ENCODE measurements at regions not wholly inside any gene's neighbourhood (a gene's known extent, or its start where the extent isn't known, plus 50 kb on each side); places are given as distances from the start of the nearest gene placed in this dataset.
"Not testable (repeated sequence)": the region's sequence is repeated elsewhere in the genome, so short reads cannot be mapped to it uniquely, and the experiment has no call there.

DNA sequence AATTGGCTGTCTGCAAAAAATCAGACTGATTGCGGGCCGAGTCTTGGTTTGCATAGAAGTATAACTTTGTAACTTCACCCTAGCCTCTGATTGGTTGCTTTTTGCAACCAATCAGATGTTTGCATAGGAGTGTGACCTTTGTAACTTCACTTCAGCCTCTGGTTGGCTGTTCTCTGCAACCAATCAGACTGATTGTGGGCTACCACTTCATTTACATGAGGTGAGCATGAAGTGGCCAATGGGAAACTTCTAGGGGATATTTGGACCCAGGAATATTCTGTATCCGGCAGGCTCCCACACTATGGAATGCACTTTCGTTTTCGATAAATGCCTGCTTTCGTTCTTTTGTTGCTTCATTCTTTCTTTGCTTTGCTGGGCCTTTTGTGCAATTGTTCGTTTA is 667.7 kb downstream of the FAM133A start:
- DNase-seq (ENCODE audit: low spot score): not testable (repeated sequence)

DNA sequence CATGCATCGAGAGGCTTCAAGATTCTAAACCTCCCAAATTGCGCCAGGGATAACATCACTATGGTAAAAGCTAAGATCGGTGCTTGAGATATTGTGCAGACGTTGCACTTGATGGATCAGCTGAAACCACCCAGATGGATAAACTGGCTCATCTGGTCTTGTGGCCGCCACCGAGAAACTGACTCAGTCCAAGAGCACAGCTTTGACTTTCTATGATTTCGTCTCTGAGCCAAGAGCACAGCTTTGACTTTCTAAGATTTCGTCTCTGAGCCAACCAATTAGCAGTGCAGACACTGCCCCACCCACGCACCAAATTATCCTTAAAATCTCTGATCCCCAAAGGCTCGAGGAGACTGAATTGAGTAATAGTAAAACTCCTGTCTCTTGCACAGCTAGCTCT is 687.2 kb downstream of the FAM133A start:
- DNase-seq (ENCODE audit: low spot score): no peak

DNA sequence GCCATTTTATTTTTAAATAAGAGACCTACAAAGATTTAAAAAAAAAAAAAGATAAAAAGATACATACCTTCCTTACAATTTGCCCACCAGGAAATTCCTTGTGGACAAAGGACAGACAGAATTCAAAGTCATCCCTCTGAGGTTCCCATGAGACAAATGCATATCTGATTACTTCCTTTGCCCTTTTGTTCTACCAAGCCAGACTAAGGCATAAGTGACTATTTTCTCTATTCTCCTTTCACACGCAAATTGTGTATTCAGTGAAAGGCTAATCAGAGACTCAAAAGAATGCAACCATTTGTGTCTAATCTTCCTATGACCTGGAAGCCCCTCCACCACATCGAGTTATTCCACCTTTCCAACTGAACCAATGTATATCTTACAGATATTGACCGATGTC is 691.7 kb downstream of the FAM133A start:
- DNase-seq (ENCODE audit: low spot score): no peak

DNA sequence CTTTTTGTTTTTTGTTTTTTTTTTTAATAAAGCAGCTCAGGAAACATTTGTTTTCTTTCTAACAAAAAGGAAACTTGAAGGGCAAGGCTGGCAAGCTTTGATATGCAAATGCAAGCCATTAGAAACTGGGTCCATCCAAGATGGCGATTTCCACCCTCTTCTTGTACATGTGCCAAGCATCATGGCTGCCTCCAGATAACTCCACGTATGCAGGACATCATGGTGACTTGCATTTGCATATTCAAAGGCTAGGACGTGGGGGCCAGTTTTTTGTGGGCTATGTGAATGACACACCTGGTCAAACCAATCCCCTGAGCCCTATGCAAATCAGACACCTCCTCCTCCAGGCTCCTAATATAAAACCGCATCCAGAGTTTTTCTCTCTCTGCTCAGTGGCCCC is 692.6 kb downstream of the FAM133A start:
- no peak for DNase-seq (ENCODE audit: low spot score)

DNA sequence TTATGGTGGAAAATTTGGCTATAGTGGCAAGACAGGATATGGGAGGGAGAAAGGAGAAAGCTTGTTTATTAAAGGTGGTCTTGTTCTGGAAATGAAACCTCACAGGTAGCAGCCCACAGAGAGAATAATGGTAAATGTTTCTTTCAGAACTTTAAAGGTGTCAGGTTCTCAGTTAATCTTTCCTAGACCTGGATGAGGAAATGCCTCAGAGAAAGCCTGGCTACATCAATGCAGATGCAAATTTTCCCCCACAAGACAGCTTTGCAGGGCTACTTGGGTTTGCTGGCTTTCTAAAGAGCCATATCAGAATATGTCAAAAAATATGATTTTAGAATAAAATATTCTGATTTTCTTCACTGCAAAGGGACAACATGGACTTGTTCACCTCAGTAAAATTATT is 715.0 kb downstream of the FAM133A start:
- DNase-seq (ENCODE audit: low spot score): no peak

DNA sequence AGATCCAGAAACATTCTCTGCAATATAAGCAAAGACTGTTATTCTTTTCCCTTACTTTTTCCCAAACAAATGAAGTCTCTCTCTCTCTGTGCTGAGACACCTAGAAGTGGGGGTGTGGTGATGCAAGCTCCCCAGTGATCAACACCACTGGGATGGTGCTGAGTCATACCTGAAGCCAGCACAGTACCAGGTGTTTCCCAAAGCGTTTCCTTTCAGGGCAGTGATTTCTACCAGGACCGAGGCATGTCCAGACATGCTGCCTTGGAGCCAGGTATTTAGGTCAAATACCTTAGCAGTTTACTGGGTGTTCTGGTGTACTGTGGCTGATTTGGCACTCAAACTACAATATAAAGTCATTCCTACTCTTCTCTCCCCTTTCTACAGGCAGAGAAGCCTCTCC is 726.5 kb downstream of the FAM133A start:
- DNase-seq (ENCODE audit: low spot score): peak; percentile 67

DNA sequence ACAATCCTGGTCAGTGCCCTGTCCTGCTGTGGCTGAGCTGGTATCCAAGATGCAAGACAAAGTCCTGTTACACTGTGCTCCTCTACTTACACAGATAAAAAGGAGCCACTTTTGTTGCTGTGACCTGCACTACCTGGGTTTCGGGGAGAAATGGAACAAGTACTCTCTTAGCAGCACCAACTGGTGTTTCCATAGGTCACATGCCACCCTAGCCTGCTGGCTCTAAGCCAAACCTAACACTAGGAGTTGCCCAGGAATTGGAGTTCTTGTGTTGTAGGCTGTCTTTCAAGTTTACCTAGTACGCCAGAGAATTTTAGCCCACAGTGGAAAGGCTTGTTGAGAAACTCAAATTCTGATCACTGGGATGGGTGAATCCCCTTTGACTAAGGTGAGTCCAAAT is 727.4 kb downstream of the FAM133A start:
- DNase-seq (ENCODE audit: low spot score): no peak

DNA sequence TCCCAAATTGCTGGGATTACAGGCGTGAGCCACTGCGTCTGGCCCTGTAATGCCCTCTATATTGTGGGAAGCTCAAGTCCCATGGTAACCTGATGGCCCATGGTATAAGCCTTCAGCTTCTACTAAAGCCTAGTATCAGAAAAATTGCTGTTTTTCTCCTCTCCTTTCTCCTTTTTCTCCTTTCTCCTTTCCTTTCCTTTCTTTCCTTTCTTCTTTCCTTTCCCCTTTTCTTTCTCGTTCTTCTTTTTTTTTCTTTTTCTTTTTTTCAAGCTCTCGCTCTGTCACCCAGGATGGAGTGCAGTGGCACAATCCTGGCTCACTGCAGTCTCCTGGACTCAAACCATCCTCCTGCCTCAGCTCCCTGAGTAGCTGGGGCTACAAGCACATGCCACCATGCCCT is 740.7 kb downstream of the FAM133A start:
- DNase-seq (ENCODE audit: low spot score): no peak

DNA sequence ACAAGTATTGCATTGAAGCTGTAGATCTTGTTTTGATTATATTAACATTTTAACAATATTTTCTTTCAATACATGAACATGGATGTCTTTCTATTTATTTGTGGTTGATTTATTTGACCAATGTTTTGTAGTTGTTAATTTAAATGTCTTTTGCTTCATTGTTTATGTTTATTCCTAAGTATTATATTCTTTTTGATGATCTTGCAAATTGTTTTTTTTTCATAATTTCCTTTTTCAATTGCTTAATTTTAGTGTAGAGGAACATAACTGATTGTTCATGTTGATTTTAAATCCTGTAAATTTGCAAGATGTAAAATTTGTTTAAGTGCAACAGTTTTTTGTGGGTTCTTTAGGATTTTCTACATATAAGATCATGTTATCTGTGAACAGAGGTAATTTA is 744.1 kb downstream of the FAM133A start:
- DNase-seq (ENCODE audit: low spot score): no peak

DNA sequence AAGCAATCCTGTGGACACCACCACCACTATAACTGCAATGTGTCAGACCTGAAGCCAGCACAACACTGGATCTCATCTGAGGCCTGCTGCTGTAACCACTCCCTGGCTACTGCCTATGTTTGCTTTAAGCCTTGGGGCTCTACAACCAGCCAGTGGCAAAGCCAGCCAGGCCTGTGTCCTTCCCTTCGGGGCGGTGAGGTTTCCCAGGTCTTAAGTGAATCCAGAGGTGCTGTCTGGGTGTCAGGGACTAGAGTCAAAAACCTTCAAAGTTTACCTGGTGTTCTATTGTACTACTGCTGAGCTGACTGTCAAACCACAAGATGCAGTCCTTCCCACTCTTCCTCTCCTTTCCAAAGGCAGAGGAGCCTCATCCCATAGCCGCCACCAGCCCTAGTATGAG is 750.5 kb downstream of the FAM133A start:
- no peak for DNase-seq (ENCODE audit: low spot score)

DNA sequence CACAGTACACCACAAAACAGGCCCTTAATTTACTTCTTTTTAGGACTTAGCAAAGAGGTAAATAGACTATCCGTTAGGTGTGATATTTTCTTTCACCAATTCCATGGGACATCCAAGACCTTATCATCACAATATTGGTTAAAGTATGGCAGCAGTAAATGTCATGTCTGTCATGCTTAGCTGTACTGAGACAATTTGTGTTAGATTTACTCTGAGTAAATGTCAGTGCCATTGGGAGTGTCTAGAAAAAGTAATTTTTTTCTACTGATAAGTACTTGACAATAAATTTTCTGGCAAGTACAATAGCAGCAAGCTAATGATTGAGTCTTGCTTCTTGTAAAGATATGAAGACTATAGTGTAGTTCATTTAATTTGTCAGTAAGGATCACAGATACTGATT is 756.1 kb downstream of the FAM133A start:
- DNase-seq (ENCODE audit: low spot score): no peak

DNA sequence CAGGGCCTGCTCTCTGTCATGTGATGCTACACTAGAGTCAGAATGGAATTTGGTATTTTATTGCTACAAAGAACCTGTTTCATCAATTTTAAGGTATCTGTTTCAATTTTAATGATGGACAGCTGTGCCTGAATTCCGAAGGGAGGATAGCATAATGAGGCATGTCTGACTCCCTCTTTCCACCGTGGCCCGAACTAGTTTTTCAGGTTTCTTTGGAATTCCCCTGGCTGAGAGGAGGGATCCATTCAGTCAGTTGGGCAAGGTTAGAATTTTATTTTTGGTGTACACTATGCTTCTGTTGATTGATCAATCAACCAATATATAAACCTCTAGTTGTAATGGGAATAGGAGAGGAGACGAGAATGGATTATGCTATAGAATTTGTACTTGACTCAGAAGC is 761.8 kb downstream of the FAM133A start:
- DNase-seq (ENCODE audit: low spot score): no peak

DNA sequence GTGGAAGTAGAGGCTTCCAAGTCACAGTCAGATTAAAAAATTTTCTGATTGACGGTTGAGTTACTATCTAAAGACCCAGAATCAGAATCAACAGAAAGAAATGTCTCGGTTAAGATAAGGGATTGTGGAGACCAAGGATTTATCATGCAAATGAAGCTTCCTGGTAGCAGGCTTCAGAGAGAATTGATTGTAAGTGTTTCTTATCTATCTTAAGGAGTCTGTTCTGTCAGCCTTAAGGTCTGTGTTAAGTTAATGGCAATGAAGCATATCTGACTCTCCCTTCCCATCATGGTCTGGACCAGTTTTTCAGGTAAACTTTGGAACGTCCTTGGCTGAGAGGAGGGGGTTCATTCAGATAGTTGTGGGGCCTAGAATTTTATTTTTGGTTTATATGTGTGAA is 780.2 kb downstream of the FAM133A start:
- DNase-seq (ENCODE audit: low spot score): no peak

DNA sequence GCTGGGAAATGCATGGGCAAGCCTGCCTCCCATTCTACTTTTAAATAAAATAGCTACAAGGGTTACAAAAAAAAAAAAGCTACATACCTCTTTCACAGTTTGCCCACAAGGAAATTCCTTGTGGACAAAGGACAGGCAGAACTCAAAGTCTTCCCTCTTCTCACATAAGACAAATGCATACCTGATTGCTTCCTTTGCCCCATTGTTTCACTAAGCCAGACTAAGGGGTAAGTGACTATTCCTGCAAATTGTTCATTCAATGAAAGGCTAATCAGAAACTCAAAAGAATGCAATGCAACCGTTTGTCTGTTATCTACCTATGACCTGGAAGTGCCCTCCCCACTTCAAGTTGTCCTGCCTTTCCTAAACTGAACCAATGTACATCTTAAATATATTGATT is 780.6 kb downstream of the FAM133A start:
- DNase-seq (ENCODE audit: low spot score): no peak

DNA sequence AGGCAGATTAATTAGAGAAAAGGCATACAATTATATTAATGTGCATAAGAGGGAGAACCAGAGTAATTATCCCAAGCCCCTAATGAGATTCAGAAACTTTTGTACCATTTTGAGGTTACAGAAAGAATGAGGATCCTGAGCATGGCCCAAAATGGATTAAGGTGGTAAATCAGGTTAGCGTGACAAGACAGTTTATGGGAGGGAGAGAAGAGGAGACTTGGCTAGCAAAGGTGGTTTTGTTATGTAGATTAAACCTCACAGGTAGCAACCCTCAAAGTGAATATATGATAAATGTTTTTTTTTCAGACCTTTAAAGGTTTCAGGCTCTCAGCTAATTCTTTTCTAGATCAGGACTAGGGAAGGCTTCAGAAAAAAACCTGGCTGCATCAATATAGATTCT is 781.8 kb downstream of the FAM133A start:
- DNase-seq (ENCODE audit: low spot score): no peak

DNA sequence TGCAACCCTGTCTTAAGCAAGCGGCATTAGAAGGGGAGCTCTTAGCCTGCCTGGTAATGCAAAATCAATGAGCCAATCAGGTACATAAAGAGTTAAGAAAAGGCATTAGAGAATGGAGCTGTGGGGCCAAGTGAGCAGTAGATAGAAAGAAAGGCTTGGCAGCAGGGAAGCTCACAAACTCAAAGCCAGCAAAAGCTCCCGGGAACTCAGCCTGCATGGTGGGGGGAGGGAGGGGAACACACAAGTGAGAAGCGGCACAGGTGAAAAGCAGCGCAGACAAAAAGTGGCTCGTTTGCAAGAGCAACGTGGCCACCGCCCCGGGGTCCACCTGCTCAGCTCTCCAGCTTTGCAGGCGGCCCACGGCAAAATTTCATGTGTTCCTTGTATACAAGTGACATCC is 818.5 kb downstream of the FAM133A start:
- DNase-seq (ENCODE audit: low spot score): no peak

DNA sequence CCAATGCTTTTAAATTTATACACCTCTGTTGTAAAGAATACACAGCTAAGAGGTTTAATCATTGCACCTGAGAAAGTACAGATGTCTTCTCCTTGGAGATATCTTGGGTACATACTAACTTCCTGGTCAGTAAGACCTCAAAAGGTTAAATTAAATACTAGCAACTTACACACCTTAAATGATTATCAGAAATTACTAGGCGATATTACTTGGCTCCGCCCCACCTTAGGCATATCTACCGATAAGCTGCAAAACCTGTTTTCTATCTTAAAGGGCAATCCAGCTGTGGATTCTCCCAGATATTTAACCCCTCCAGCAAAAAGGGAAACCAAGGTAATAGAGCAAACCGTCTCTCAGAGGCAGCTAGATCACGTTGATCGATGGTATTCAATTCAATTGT is 819.4 kb downstream of the FAM133A start:
- no peak for DNase-seq (ENCODE audit: low spot score)

DNA sequence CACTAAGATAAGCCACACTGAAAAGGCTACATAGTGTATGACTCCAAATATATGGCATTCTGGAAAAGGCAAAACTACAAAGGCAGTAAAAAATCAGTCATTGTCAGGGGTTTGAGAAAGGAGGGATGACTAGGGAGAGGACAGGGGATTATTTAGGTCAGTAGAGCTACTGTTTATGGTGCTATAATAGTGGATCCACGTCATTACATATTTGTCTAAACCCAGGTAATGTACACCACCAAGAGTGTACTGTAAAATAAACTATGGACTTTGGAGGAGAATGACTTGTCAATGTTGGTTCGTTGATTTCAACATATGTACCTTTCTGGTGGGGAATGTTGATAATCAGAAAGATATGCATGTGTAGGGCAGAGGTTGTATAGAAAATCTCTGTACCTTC is 837.6 kb downstream of the FAM133A start:
- no peak for DNase-seq (ENCODE audit: low spot score)

DNA sequence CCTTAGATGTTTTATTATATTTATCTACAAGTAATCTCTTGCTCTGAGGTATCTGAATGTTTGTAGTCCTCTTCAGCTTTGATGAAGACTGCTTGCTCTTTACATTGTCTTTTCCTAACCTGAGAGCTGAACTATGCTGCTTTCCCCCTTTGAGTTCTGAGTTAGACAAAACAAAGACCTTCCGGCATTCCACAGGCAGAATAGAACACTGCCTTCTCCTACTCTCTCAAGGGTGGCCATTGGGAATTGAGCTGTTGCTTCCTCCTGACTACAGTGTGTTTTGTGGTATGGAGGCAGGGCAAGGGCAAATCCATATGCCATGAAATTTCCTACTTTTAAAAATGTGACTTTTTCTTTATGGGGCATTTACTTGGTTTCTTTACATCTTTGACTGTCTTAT is 841.0 kb downstream of the FAM133A start:
- DNase-seq (ENCODE audit: low spot score): no peak

DNA sequence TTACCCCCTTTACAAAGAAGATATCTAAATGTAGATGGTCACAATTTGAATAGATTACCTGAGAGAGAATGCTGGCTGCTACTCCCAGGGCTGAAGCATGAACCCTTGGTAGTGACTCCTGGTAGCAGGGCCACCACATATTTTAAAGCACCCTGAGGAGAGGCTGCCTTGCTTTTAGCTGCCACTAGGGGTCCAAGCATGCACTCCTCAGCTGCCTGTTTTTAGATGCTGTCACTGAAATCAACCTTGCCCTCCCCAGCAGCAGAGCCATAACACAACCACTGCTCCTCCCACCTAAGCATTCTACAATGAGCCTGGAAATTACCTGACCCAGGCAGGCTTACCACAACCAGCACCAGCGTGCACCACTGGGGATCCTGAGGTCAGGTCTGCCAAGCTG is 850.9 kb downstream of the FAM133A start:
- DNase-seq (ENCODE audit: low spot score): no peak

DNA sequence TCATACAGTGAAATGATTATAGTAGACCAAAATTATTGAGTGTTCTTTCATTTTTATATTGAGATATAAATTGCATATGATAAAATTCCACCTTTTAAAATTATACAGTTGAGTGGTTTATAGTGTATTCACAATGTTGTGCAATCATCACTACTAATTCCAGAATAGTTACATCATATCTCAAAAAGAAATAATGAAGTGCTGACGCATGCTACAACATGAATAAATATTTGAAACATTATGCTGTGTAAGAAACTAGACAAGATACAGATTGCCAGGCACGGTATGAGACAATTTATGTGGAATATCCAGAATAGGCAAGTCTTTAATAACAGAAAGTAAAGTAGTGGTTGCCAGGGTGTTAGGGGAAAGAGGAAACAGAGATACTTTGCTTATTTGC is 871.7 kb downstream of the FAM133A start:
- DNase-seq (ENCODE audit: low spot score): no peak

DNA sequence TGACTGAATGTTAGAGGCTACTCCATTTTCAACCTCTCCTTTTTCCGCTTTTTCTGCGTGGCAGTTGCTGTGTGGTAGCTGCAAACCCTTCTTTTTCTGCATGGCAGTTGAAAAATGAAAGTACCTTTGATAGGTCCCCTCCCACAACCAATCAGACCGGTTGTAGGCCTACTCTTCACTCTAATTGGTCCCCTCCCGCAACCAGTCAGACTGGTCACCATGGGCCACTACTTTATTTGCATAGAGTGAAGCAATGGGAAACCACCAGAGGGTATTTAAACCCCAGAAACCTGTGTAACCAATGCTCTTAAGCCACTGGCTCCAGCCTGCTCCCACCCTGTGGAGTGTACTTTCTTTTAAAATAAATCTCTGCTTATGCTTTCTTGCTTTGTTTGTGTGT is 877.8 kb downstream of the FAM133A start:
- no peak for DNase-seq (ENCODE audit: low spot score)

DNA sequence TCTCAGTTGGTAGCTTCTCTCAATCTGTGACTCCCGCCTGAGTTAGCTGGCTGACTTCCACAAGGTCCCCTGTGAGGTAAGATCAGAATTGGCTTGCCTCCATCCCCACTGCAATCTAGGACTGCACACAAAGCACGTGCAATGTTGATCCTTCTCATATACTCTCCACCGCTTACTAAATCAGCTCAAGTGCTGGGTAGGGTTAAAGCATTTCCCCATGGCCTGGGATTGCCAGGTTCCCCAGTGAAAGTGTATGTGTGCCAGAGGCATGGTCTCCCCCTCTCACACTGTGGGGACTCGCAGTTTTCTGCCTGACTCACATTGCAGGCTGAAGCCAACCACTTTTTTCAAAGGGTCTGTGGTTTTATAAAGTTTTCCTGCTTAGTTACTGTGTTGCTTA is 886.9 kb downstream of the FAM133A start:
- no peak for DNase-seq (ENCODE audit: low spot score)

DNA sequence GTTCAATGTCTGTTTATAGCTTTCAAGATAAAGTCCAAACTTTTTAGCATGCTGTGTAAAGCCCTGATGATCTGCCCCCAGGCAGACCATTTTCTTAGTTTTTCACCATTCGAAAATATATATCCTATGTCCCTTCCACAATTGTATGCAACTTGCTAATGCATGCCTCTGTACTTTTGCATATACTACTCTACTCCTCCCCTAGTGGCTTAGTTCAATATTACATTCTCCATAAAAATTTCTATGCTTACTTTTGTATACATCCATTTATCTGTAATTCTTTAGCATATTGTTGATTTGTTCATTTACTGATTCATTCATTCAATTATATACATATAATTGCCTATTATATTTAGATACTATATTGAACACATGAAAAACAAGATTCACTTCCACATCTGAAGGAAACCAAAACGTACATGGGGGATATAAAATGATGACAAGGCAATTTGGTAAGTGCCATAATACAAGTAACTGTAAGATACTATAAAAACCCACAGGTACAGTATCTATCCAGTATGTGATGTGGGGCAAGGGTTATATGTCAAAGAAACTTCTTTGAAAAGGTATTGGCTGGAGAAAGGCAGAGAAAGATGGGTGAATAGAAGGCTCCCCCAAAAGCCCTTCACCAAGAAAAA is 902.5 kb downstream of the FAM133A start:
- no peak for DNase-seq (ENCODE audit: low spot score)

DNA sequence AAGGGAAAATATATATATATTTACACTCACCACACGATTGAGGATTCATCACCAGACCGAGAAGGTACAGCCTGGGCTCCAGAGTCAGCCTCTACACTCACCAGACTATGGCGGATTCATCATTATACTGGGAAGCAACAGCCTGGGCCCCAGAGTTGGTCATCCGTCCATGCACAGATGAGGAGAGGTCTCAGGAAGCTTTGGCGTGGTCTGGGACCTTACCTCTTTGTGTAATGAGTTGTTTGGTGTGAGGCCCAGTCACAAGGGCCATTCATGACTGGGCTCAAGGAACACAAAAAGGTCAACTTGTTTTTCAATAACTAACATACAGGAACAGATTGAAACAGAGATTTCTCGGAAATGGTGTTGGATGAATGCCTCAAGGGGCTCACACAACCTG is 926.1 kb downstream of the FAM133A start:
- no peak for DNase-seq (ENCODE audit: low spot score)

Measured in kidney tubule cell (primary cell).